K562 (cell line): ENCODE measurements at regions not wholly inside any gene's neighbourhood (a gene's known extent, or its start where the extent isn't known, plus 50 kb on each side); places are given as distances from the start of the nearest gene placed in this dataset.

Experiments
- ATAC-seq: fragments of 200-7000 bp; cut with Tn5 transposase; 3 replicates; pipeline ENCODE4 v1.9.1; 2020; ENCODE audit warnings: moderate library complexity
- BruUV-seq: library from RNA; stranded (reverse); fragments of 400-500 nt; replicated peaks from 2 replicates; lab custom pipeline; 2021; lab: Mats Ljungman, UMichigan
- CTCF ChIA-PET: fragments of 300-600 bp; formaldehyde crosslinking; extraction: SDS; loops from one replicate; lab custom pipeline; 2021; ENCODE audit warnings: low intra/inter-chr PET ratio; lab: Yijun Ruan, JAX
- POLR2A ChIA-PET: fragments of 300-600, 350-650 bp; sonication (Branson Sonifier 250); formaldehyde crosslinking; extraction: SDS; loops from one replicate; lab custom pipeline; 2021; ENCODE audit warnings: antibody characterized with exemption, inconsistent platforms; lab: Yijun Ruan, JAX
- DNase-seq, 4 experiments: peaks; one replicate each; pipeline versions ENCODE4 v3.0.0 to v3.0.0-alpha.2; 2011 to 2018; ENCODE audit warnings: low spot score in 3 of 4, mixed read lengths in 3 of 4; ENCODE audit errors: extremely low read depth in 1 of 4
- FAIRE-seq: peaks from 2 replicates; lab custom pipeline; 2011; peaks lifted over from hg19 to GRCh38; lab: Jason Lieb, UNC
- H2AFZ ChIP-seq: 2 replicates; pipeline ENCODE4 v1.6.0; 2011; ENCODE audit warnings: low read depth, low read length, control low read depth, inconsistent platforms
- H3K27ac ChIP-seq: fragments of 200-600 bp; 3 replicates; pipeline ENCODE4 v1.8.0; 2011; ENCODE audit warnings: low read depth, mild to moderate bottlenecking, control low read depth, inconsistent platforms, low read length, moderate library complexity, mixed read lengths; ENCODE audit errors: extremely low read depth
- H3K27me3 ChIP-seq, 2 experiments: fragments of 300-600 bp in 1 of 2; 2 replicates in 1 of 2; 3 replicates in 1 of 2; pipeline versions ENCODE4 v1.6.0 to v1.8.0; 2011; ENCODE audit warnings: inconsistent platforms in 2 of 2, low read length in 2 of 2, mild to moderate bottlenecking in 1 of 2, mixed read lengths in 1 of 2, moderate library complexity in 1 of 2; ENCODE audit not compliant: control insufficient read depth in 2 of 2, insufficient read depth in 2 of 2
- H3K36me3 ChIP-seq: fragments of 300-600 bp; 3 replicates; pipeline ENCODE4 v1.8.0; 2011; ENCODE audit warnings: mild to moderate bottlenecking, low read length, inconsistent platforms; ENCODE audit not compliant: control insufficient read depth, insufficient read depth
- H3K4me1 ChIP-seq, 2 experiments: fragments of 200-600 bp in 1 of 2; replicated peaks in 1 of 2; 2 replicates in 1 of 2; 3 replicates in 1 of 2; pipeline versions ENCODE4 v1.5.1 to v1.8.0; 2011; ENCODE audit warnings: inconsistent platforms in 2 of 2, low read length in 2 of 2, mild to moderate bottlenecking in 1 of 2, mixed read lengths in 1 of 2, moderate library complexity in 1 of 2; ENCODE audit not compliant: control insufficient read depth in 2 of 2, insufficient read depth in 2 of 2
- H3K4me2 ChIP-seq: 2 replicates; pipeline ENCODE4 v1.6.1; 2011; ENCODE audit warnings: low read length, control low read depth, inconsistent platforms, mixed read lengths; ENCODE audit not compliant: insufficient read depth
- H3K4me3 ChIP-seq: fragments of 200-600 bp; sonication (generic), shearing (Covaris generic); 2 replicates; pipeline ENCODE4 v1.5.1; 2016; ENCODE audit warnings: control low read depth, inconsistent platforms
- H3K79me2 ChIP-seq: fragments of 200-600 bp; 3 replicates; pipeline ENCODE4 v1.8.0; 2011; ENCODE audit warnings: low read length, inconsistent platforms; ENCODE audit not compliant: control insufficient read depth, insufficient read depth
- H3K9ac ChIP-seq, 2 experiments: 2 replicates each; pipeline versions ENCODE4 v1.6.0 to v1.6.1; 2011; ENCODE audit warnings: low read depth in 2 of 2, low read length in 2 of 2, control low read depth in 1 of 2, inconsistent platforms in 1 of 2, mild to moderate bottlenecking in 1 of 2, mixed read lengths in 1 of 2; ENCODE audit not compliant: insufficient read depth in 1 of 2
- H3K9me1 ChIP-seq: one replicate; pipeline ENCODE4 v1.6.0; 2011; ENCODE audit warnings: inconsistent platforms, mild to moderate bottlenecking, low read length, moderate library complexity; ENCODE audit not compliant: control insufficient read depth, insufficient read depth
- H3K9me3 ChIP-seq: replicated peaks from 2 replicates; pipeline ENCODE4 v1.5.1; 2011; ENCODE audit warnings: low read depth, low read length, inconsistent platforms; ENCODE audit not compliant: control insufficient read depth, insufficient read depth
- H4K20me1 ChIP-seq: replicated peaks from 2 replicates; pipeline ENCODE4 v1.6.1; 2011; ENCODE audit warnings: low read length, inconsistent platforms, mixed read lengths; ENCODE audit not compliant: control insufficient read depth, insufficient read depth
- FOXO4 ChIP-seq: fragments of 450-650 bp; formaldehyde crosslinking; IDR thresholded peaks from 2 replicates; pipeline ENCODE4 v1.4.0; 2020; ENCODE audit warnings: mild to moderate bottlenecking, moderate library complexity
- MAZ ChIP-seq, 2 experiments: fragments of 450-650 bp in 1 of 2; sonication (generic) in 1 of 2; formaldehyde crosslinking; IDR thresholded peaks in 1 of 2; conservative IDR thresholded peaks in 1 of 2; 2 replicates each; pipeline versions ENCODE4 v1.4.0 to v1.5.0; 2020; ENCODE audit warnings: mild to moderate bottlenecking in 1 of 2, missing genetic modification reagents in 1 of 2
- NR2C2 ChIP-seq, 2 experiments: fragments of 200-800 bp in 1 of 2; sonication (Bioruptor generic) in 1 of 2; sonication (generic) in 1 of 2; formaldehyde crosslinking in 1 of 2; IDR thresholded peaks; 2 replicates each; pipeline versions ENCODE4 v1.6.1 to v1.8.0; 2016 to 2022; ENCODE audit warnings: mild to moderate bottlenecking in 1 of 2, missing compliant biosample characterization in 1 of 2, missing genetic modification characterization in 1 of 2, missing genetic modification reagents in 1 of 2
- THAP7 ChIP-seq: fragments of 250-450 bp; sonication (Bioruptor Pico); IDR thresholded peaks from 2 replicates; pipeline ENCODE4 v1.5.0; 2021
- XRCC5 ChIP-seq: fragments of 200-400 bp; formaldehyde crosslinking; IDR thresholded peaks from 2 replicates; pipeline ENCODE4 v1.6.1; 2017; ENCODE audit warnings: low read depth, mild to moderate bottlenecking, low read length
- ZNF407 ChIP-seq: fragments of 450-650 bp; IDR thresholded peaks from 2 replicates; pipeline ENCODE4 v1.6.1; 2016; ENCODE audit warnings: low read depth
- ZNF444 ChIP-seq: fragments of 250-450 bp; sonication (Bioruptor Pico); IDR thresholded peaks from 2 replicates; pipeline ENCODE4 v1.4.0; 2020; ENCODE audit warnings: mild to moderate bottlenecking, moderate library complexity
- ZNF551 ChIP-seq: fragments of 250-450 bp; sonication (Bioruptor Pico); IDR thresholded peaks from 2 replicates; pipeline ENCODE4 v1.5.0; 2021; ENCODE audit warnings: mild to moderate bottlenecking, moderate library complexity
- WGBS: fragments of 100-300 bp; shearing (Covaris generic); methylation state at CpG from one replicate; pipeline ENCODE4 v1.1.6; 2016; ENCODE audit warnings: low coverage, mixed read lengths; ENCODE audit not compliant: insufficient coverage; ENCODE audit errors: missing lambda C conversion rate; 5-methylcytosine and 5-hydroxymethylcytosine counted together
- in situ Hi-C: fragments of 300-500 bp; cut with MboI; formaldehyde crosslinking; loops from 4 replicates; pipeline ENCODE4 v1.15.0; 2018; ENCODE audit warnings: inconsistent platforms, mixed read lengths
- intact Hi-C: fragments of 100-400 bp; cut with micrococcal nuclease; formaldehyde crosslinking; loops from 2 replicates; pipeline ENCODE4 v1.14.2; 2022

GRCh38 chrX:116009346-116009745, 161.2 kb upstream of the AGTR2 start:
- Histone ChIP-seq H3K79me2 (no peaks in the 10 kb centered on the region), H3K9me3 (no peaks in the 10 kb centered on the region), H3K4me1 (no peaks in the 10 kb centered on the region), H3K4me2 (no peak overlapping the region), H3K27ac (no peak overlapping the region), H2AFZ (no peak overlapping the region), H3K27me3 (no peaks in the 10 kb centered on the region), H3K4me3 (no peak overlapping the region), H3K9me1 (no peaks in the 10 kb centered on the region), H3K9ac (no peak overlapping the region), H3K36me3 (no peaks in the 10 kb centered on the region), H4K20me1 (no peaks in the 10 kb centered on the region)
- intact Hi-C loops (no loop called here), in situ Hi-C loops (no loop called here)
- FAIRE-seq (no peak), ATAC-seq (no peak), DNase-seq (no peak)
- POLR2A ChIA-PET, result no interaction called here
- no TSS peak for BruUV-seq
- 0% methylated on average over 1 of the region's 1 CpG for WGBS
- CTCF ChIA-PET, result no interaction called here
- TF ChIP-seq XRCC5 (no peak), NR2C2 (CRISPR knock-in tag; IDR thresholded peaks at IDR 0.05) (no peak), NR2C2 (tag; IDR thresholded peaks at IDR 0.05) (no peak), ZNF407 (no peak), FOXO4 (CRISPR knock-in tag) (no peak), MAZ (CRISPR knock-in tag; conservative IDR thresholded peaks at IDR 0.05 in 1 of 2, IDR thresholded peaks at IDR 0.05 in 1 of 2) (no peak), ZNF551 (CRISPR knock-in tag) (no peak), THAP7 (no peak), ZNF444 (no peak)
